A549 (cell line): ENCODE measurements at regions not wholly inside any gene's neighbourhood (a gene's known extent, or its start where the extent isn't known, plus 50 kb on each side); places are given as distances from the start of the nearest gene placed in this dataset.

ENCODE experiments used
- ATAC-seq, 2 experiments: fragments of 200-7000 bp in 1 of 2; fragments of >200 bp in 1 of 2; cut with Nextera tagmentation in 1 of 2; cut with Tn5 transposase in 1 of 2; 3 replicates each; pipeline versions ENCODE4 v1.8.0 to v1.9.1; 2018 to 2020; ENCODE audit warnings: mild to moderate bottlenecking in 1 of 2, moderate library complexity in 1 of 2
- CTCF ChIA-PET: fragments of 300-600 bp; sonication (Branson Sonifier 250); formaldehyde crosslinking; extraction: SDS; loops from one replicate; lab custom pipeline; 2021; ENCODE audit warnings: antibody characterized with exemption, inconsistent platforms; lab: Yijun Ruan, JAX
- POLR2A ChIA-PET: fragments of 350-600 bp; formaldehyde crosslinking; extraction: SDS; loops from one replicate; lab custom pipeline; 2021; ENCODE audit warnings: antibody characterized with exemption, inconsistent platforms; lab: Yijun Ruan, JAX
- DNase-seq, 2 experiments: peaks; one replicate each; pipeline versions ENCODE4 v3.0.0 to v3.0.0-alpha.2; 2011 to 2016; ENCODE audit warnings: low read depth in 1 of 2, low spot score in 1 of 2
- FAIRE-seq: peaks from 2 replicates; lab custom pipeline; 2011; peaks lifted over from hg19 to GRCh38; lab: Jason Lieb, UNC
- H3K27ac ChIP-seq, 2 experiments: fragments of >200 bp; sonication (Bioruptor Twin); formaldehyde crosslinking; 3 replicates each; pipeline ENCODE4 v1.5.1; 2016 to 2017
- H3K4me1 ChIP-seq: fragments of >200 bp; sonication (Bioruptor Twin); formaldehyde crosslinking; 3 replicates; pipeline ENCODE4 v1.6.1; 2016
- H3K4me2 ChIP-seq: fragments of >200 bp; sonication (Bioruptor Twin); formaldehyde crosslinking; 3 replicates; pipeline ENCODE4 v1.6.1; 2016
- H3K4me3 ChIP-seq: fragments of >200 bp; sonication (Bioruptor Twin); formaldehyde crosslinking; 3 replicates; pipeline ENCODE4 v1.5.1; 2016
- H3K9me3 ChIP-seq: fragments of >200 bp; sonication (Bioruptor Twin); formaldehyde crosslinking; 3 replicates; pipeline ENCODE4 v1.6.1; 2016
- BHLHE40 ChIP-seq: IDR thresholded peaks from 2 replicates; pipeline ENCODE4 v1.6.1; 2012; ENCODE audit warnings: low read depth, low read length, inconsistent platforms
- CBX2 ChIP-seq: fragments of 200-600 bp; sonication (generic); IDR thresholded peaks from 2 replicates; pipeline ENCODE4 v1.6.1; 2016; ENCODE audit warnings: low read depth, mild to moderate bottlenecking, borderline replicate concordance
- CHD4 ChIP-seq: fragments of 200-600 bp; sonication (generic); IDR thresholded peaks from 2 replicates; pipeline ENCODE4 v1.6.1; 2016; ENCODE audit warnings: antibody characterized with exemption, mild to moderate bottlenecking, borderline replicate concordance
- CTCF ChIP-seq: fragments of >200 bp; sonication (Bioruptor Twin); formaldehyde crosslinking; IDR thresholded peaks from 3 replicates; pipeline ENCODE4 v1.5.1; 2016
- EP300 ChIP-seq, 2 experiments: fragments of >200 bp; sonication (Bioruptor Twin); formaldehyde crosslinking; IDR thresholded peaks; 2 replicates in 1 of 2; 3 replicates in 1 of 2; pipeline ENCODE4 v1.6.1; 2016 to 2017
- FOXS1 ChIP-seq: fragments of 250-450 bp; sonication (Bioruptor Pico); IDR thresholded peaks from 2 replicates; pipeline ENCODE4 v1.5.0; 2020; ENCODE audit warnings: mild to moderate bottlenecking, moderate library complexity
- HDAC2 ChIP-seq: fragments of 200-600 bp; sonication (generic); IDR thresholded peaks from 2 replicates; pipeline ENCODE4 v1.6.1; 2016
- HOXB13 ChIP-seq: fragments of 250-450 bp; sonication (Bioruptor Pico); IDR thresholded peaks from 2 replicates; pipeline ENCODE4 v1.5.0; 2020; ENCODE audit warnings: low read depth, mild to moderate bottlenecking, moderate library complexity
- JUNB ChIP-seq: fragments of >200 bp; sonication (Bioruptor Twin); formaldehyde crosslinking; IDR thresholded peaks from 2 replicates; pipeline ENCODE4 v1.6.1; 2016
- KDM5A ChIP-seq: fragments of 200-600 bp; sonication (generic); IDR thresholded peaks from 2 replicates; pipeline ENCODE4 v1.6.1; 2016; ENCODE audit warnings: antibody characterized with exemption, mild to moderate bottlenecking
- MAFK ChIP-seq: fragments of 450-650 bp; IDR thresholded peaks from 2 replicates; pipeline ENCODE4 v1.6.1; 2014; ENCODE audit not compliant: partially characterized antibody
- MAZ ChIP-seq: fragments of 150-350 bp; IDR thresholded peaks from 2 replicates; pipeline ENCODE4 v1.6.1; 2014; ENCODE audit warnings: antibody characterized with exemption, low read depth, low read length, borderline replicate concordance
- NFE2L2 ChIP-seq: fragments of 150-350 bp; conservative IDR thresholded peaks from 2 replicates; pipeline ENCODE4 v1.6.1; 2014; ENCODE audit warnings: low read length
- RAD21 ChIP-seq, 2 experiments: fragments of >200 bp in 1 of 2; sonication (Bioruptor Twin) in 1 of 2; formaldehyde crosslinking in 1 of 2; IDR thresholded peaks in 1 of 2; conservative IDR thresholded peaks in 1 of 2; 2 replicates in 1 of 2; 3 replicates in 1 of 2; pipeline ENCODE4 v1.6.1; 2012 to 2018; ENCODE audit warnings: inconsistent platforms in 1 of 2
- SMC3 ChIP-seq: fragments of >200 bp; sonication (Bioruptor Twin); formaldehyde crosslinking; IDR thresholded peaks from 3 replicates; pipeline ENCODE4 v1.6.1; 2018; ENCODE audit warnings: inconsistent platforms
- SREBF2 ChIP-seq: fragments of 450-650 bp; IDR thresholded peaks from 2 replicates; pipeline ENCODE4 v1.6.1; 2014; ENCODE audit warnings: mild to moderate bottlenecking, moderate library complexity
- TFCP2L1 ChIP-seq: fragments of 250-450 bp; sonication (Bioruptor Pico); IDR thresholded peaks from 2 replicates; pipeline ENCODE4 v1.5.0; 2021; ENCODE audit warnings: mild to moderate bottlenecking
- ZSCAN20 ChIP-seq: fragments of 250-450 bp; sonication (Bioruptor Pico); IDR thresholded peaks from 2 replicates; pipeline ENCODE4 v1.8.0; 2022; ENCODE audit warnings: mild to moderate bottlenecking, moderate library complexity
- WGBS: methylation state at CpG from one replicate; pipeline ENCODE4 v1.1.6; 2017; ENCODE audit errors: missing lambda C conversion rate; 5-methylcytosine and 5-hydroxymethylcytosine counted together
- TF ChIP-seq, protein P1 (sequence below): IDR thresholded peaks from 2 replicates; pipeline ENCODE4 v1.6.1; 2012
- TF ChIP-seq, protein P2 (sequence below): fragments of 450-650 bp; IDR thresholded peaks from 2 replicates; pipeline ENCODE4 v1.6.1; 2014; ENCODE audit warnings: antibody characterized with exemption
- TF ChIP-seq, protein P3 (sequence below): fragments of >200 bp; sonication (Bioruptor Twin); formaldehyde crosslinking; IDR thresholded peaks from 2 replicates; pipeline ENCODE4 v1.6.1; 2016
- TF ChIP-seq, protein P4 (sequence below): fragments of 250-450 bp; sonication (Bioruptor Pico); IDR thresholded peaks from 2 replicates; pipeline ENCODE4 v1.5.0; 2021; ENCODE audit warnings: mild to moderate bottlenecking, moderate library complexity, borderline replicate concordance
- TF ChIP-seq, protein P5 (sequence below): fragments of >200 bp; sonication (Bioruptor Twin); formaldehyde crosslinking; IDR thresholded peaks from 3 replicates; pipeline ENCODE4 v1.6.1; 2016

DNA sequence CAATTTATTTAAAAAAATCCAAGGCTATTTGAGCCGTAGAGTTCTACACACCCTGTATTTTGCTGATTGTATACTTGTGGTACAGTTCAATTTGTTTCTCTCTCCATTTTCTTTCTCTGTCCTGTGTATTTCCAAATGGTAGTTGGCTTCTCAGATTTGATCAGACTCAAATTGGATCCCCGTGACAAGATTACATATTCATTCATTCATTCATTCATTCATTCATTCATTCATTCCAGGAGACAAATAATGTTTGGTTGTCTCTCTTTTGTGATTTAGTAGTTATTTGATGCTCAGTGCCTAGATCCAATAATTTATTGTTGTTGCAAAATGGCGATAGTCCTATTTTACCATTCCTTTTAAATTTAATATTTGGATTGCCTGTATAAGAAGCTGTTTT lies 292.8 kb upstream of the RIOK2 start:
- H3K4me2 ChIP-seq = no peak overlapping the region
- TF ChIP-seq, protein P1, sequence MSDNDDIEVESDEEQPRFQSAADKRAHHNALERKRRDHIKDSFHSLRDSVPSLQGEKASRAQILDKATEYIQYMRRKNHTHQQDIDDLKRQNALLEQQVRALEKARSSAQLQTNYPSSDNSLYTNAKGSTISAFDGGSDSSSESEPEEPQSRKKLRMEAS = no peak
- TF ChIP-seq ZSCAN20 (no peak), SREBF2 (no peak), CBX2 (no peak), BHLHE40 (no peak), HDAC2 (no peak), HOXB13 (no peak)
- TF ChIP-seq, protein P2, sequence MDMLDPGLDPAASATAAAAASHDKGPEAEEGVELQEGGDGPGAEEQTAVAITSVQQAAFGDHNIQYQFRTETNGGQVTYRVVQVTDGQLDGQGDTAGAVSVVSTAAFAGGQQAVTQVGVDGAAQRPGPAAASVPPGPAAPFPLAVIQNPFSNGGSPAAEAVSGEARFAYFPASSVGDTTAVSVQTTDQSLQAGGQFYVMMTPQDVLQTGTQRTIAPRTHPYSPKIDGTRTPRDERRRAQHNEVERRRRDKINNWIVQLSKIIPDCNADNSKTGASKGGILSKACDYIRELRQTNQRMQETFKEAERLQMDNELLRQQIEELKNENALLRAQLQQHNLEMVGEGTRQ = no peak
- TF ChIP-seq, all 56 proteins: peak for 0
- 58% methylated on average over 3 of the region's 3 CpGs for WGBS
- Histone ChIP-seq H3K4me3 (no peak overlapping the region), H3K4me1 (no peaks in the 10 kb centered on the region), H3K27ac (no peak overlapping the region), H3K9me3 (no peaks in the 10 kb centered on the region)
- ATAC-seq (no peak), DNase-seq (no peak), FAIRE-seq (no peak)
- ChIA-PET CTCF (no interaction called here), POLR2A (no interaction called here)

GRCh38 chr5:97476852-97477534 lies 293.9 kb upstream of the RIOK2 start:
- no peak overlapping the region for H3K4me2 ChIP-seq
- POLR2A ChIA-PET = no interaction called here
- no peak for DNase-seq
- no peak for TF ChIP-seq CHD4
- no peak for TF ChIP-seq MAFK
- TF ChIP-seq SMC3 = no peak
- TF ChIP-seq HOXB13 = no peak
- TF ChIP-seq BHLHE40 = no peak
- TF ChIP-seq RAD21 (conservative IDR thresholded peaks at IDR 0.05 in 1 of 2, IDR thresholded peaks at IDR 0.05 in 1 of 2) = no peak
- TF ChIP-seq, protein P3, sequence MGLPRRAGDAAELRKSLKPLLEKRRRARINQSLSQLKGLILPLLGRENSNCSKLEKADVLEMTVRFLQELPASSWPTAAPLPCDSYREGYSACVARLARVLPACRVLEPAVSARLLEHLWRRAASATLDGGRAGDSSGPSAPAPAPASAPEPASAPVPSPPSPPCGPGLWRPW = no peak
- TF ChIP-seq, all 56 proteins: peak for 0
- no peaks in the 10 kb centered on the region for H3K9me3 ChIP-seq
- no peak for FAIRE-seq
- no peak for ATAC-seq
- CTCF ChIA-PET = no interaction called here
- H3K4me1 ChIP-seq = no peaks in the 10 kb centered on the region
- H3K27ac ChIP-seq = no peak overlapping the region
- H3K4me3 ChIP-seq = no peak overlapping the region
- WGBS = 29% methylated on average over 2 of the region's 2 CpGs

- no peak overlapping the region for H3K27ac ChIP-seq
- TF ChIP-seq FOXS1 = no peak
- no peak for TF ChIP-seq EP300 (IDR thresholded peaks at IDR 0.05)
- TF ChIP-seq, protein P1 = no peak
- TF ChIP-seq, protein P4, sequence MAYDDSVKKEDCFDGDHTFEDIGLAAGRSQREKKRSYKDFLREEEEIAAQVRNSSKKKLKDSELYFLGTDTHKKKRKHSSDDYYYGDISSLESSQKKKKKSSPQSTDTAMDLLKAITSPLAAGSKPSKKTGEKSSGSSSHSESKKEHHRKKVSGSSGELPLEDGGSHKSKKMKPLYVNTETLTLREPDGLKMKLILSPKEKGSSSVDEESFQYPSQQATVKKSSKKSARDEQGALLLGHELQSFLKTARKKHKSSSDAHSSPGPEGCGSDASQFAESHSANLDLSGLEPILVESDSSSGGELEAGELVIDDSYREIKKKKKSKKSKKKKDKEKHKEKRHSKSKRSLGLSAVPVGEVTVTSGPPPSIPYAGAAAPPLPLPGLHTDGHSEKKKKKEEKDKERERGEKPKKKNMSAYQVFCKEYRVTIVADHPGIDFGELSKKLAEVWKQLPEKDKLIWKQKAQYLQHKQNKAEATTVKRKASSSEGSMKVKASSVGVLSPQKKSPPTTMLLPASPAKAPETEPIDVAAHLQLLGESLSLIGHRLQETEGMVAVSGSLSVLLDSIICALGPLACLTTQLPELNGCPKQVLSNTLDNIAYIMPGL = no peak
- no peak for TF ChIP-seq NFE2L2
- no peak for TF ChIP-seq TFCP2L1 (CRISPR knock-in tag)
- no peak overlapping the region for H3K4me2 ChIP-seq
- H3K4me1 ChIP-seq = no peaks in the 10 kb centered on the region
- no peak overlapping the region for H3K4me3 ChIP-seq
- DNase-seq (no peak), FAIRE-seq (no peak), ATAC-seq (no peak)
- ChIA-PET POLR2A (no interaction called here), CTCF (no interaction called here)
- no peaks in the 10 kb centered on the region for H3K9me3 ChIP-seq
Observed at GRCh38 chr5:97478483-97478882, 295.4 kb upstream of the RIOK2 start.

DNA sequence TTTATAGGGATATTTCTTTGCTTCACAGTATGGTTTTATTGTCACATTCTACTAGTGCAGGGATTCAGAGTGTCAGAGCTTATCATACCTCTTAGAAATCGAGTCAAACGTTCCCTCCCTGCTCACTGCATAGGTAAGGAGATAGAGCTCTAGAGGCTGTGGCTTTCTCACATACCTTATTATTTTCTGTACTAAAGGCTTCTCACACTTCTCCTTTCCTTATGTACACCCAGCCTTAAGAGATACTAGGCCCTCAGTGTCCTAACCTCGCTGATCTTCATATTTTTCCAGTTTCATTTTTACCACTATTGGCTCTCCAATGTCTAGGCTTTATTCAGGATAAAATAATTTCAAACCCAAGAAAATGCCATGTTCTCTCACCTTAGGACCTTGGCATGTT lies 297.3 kb upstream of the RIOK2 start:
- POLR2A ChIA-PET = no interaction called here
- no peak overlapping the region for H3K4me3 ChIP-seq
- CTCF ChIA-PET = interaction anchor here (1.6 kb wide), 1 partner anchor 249 kb away, joined by 3 read pairs; no protein-coding TSS in a partner anchor
- no peaks in the 10 kb centered on the region for H3K9me3 ChIP-seq
- no peaks in the 10 kb centered on the region for H3K4me1 ChIP-seq
- no peak for FAIRE-seq
- ATAC-seq = no peak
- WGBS = 2% methylated on average over 3 of the region's 3 CpGs
- no peak for DNase-seq
- TF ChIP-seq JUNB (no peak), HOXB13 (no peak), MAZ (no peak), CTCF (no peak), FOXS1 (no peak), KDM5A (no peak), ZSCAN20 (no peak), HDAC2 (no peak)
- TF ChIP-seq, protein P5, sequence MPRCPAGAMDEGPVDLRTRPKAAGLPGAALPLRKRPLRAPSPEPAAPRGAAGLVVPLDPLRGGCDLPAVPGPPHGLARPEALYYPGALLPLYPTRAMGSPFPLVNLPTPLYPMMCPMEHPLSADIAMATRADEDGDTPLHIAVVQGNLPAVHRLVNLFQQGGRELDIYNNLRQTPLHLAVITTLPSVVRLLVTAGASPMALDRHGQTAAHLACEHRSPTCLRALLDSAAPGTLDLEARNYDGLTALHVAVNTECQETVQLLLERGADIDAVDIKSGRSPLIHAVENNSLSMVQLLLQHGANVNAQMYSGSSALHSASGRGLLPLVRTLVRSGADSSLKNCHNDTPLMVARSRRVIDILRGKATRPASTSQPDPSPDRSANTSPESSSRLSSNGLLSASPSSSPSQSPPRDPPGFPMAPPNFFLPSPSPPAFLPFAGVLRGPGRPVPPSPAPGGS = no peak
- no peak overlapping the region for H3K4me2 ChIP-seq
- no peak overlapping the region for H3K27ac ChIP-seq
